Fibroblast of lung (primary cell): ENCODE measurements at regions not wholly inside any gene's neighbourhood (a gene's known extent, or its start where the extent isn't known, plus 50 kb on each side); places are given as distances from the start of the nearest gene placed in this dataset.
A peak's percentile ranks its signal among the peaks of the same experiment; 100 is the strongest.

Experiments used
- DNase-seq, 2 donors: peaks; one replicate each; pipeline versions ENCODE4 v3.0.0 to v3.0.0-alpha.2; 2010; ENCODE audit warnings: low read depth in 2 of 2
- H2AFZ ChIP-seq: 2 replicates; pipeline ENCODE4 v1.5.1; 2012; ENCODE audit warnings: low read length, control low read depth, inconsistent platforms
- H3K27ac ChIP-seq: 2 replicates; pipeline ENCODE4 v1.5.1; 2011; ENCODE audit warnings: low read length, control low read depth; ENCODE audit not compliant: insufficient read depth
- H3K27me3 ChIP-seq: 2 replicates; pipeline ENCODE4 v1.5.1; 2011; ENCODE audit warnings: mild to moderate bottlenecking, low read length; ENCODE audit not compliant: control insufficient read depth, insufficient read depth
- H3K36me3 ChIP-seq: 2 replicates; pipeline ENCODE4 v1.5.1; 2011; ENCODE audit warnings: low read length; ENCODE audit not compliant: control insufficient read depth, insufficient read depth
- H3K4me1 ChIP-seq: 2 replicates; pipeline ENCODE4 v1.5.1; 2011; ENCODE audit warnings: low read length; ENCODE audit not compliant: control insufficient read depth, insufficient read depth; ENCODE audit errors: extremely low read depth
- H3K4me2 ChIP-seq: 2 replicates; pipeline ENCODE4 v1.5.1; 2011; ENCODE audit warnings: low read length, control low read depth; ENCODE audit not compliant: insufficient read depth; ENCODE audit errors: extremely low read depth
- H3K4me3 ChIP-seq, 4 experiments: fragments of 200-600 bp in 1 of 4; sonication (generic) in 1 of 4; replicated peaks in 1 of 4; 2 replicates each; pipeline ENCODE4 v1.5.1; 2011 to 2016; ENCODE audit warnings: low read length in 4 of 4, low read depth in 3 of 4, mild to moderate bottlenecking in 3 of 4, control low read depth in 2 of 4, inconsistent platforms in 1 of 4, mixed read lengths in 1 of 4; ENCODE audit not compliant: insufficient read depth in 1 of 4; ENCODE audit errors: control extremely low read depth in 1 of 4
- H3K79me2 ChIP-seq: 2 replicates; pipeline ENCODE4 v1.5.1; 2012; ENCODE audit warnings: mild to moderate bottlenecking, low read length, inconsistent platforms; ENCODE audit not compliant: control insufficient read depth, insufficient read depth
- H3K9ac ChIP-seq: 2 replicates; pipeline ENCODE4 v1.5.1; 2011; ENCODE audit warnings: mild to moderate bottlenecking, low read length, control low read depth; ENCODE audit not compliant: insufficient read depth
- H3K9me3 ChIP-seq: 2 replicates; pipeline ENCODE4 v1.5.1; 2012; ENCODE audit warnings: low read depth, low read length; ENCODE audit not compliant: control insufficient read depth, insufficient read depth
- H4K20me1 ChIP-seq: 2 replicates; pipeline ENCODE4 v1.5.1; 2011; ENCODE audit warnings: low read length; ENCODE audit not compliant: control insufficient read depth, insufficient read depth; ENCODE audit errors: extremely low read depth
- CTCF ChIP-seq, 2 donors: IDR thresholded peaks in 1 of 2; conservative IDR thresholded peaks in 1 of 2; 1 replicate in 1 of 2; 2 replicates in 1 of 2; pipeline ENCODE4 v1.5.1; 2011 to 2012; ENCODE audit warnings: low read length in 2 of 2, control low read depth in 1 of 2, inconsistent platforms in 1 of 2, low read depth in 1 of 2, mild to moderate bottlenecking in 1 of 2
- EZH2 ChIP-seq: IDR thresholded peaks from 2 replicates; pipeline ENCODE4 v1.5.1; 2012; ENCODE audit warnings: low read length, control low read depth, mild to moderate bottlenecking; ENCODE audit errors: missing control alignments

GRCh38 chr12:88390811-88391210 is 189.5 kb downstream of the KITLG start:
- Histone ChIP-seq H3K4me2 (no peak overlapping the region), H3K27ac (no peak overlapping the region), H3K79me2 (peaks cover 8% of the 10 kb centered on the region), H3K36me3 (no peaks in the 10 kb centered on the region), H3K9ac (no peak overlapping the region), H3K4me1 (peaks cover 4% of the 10 kb centered on the region), H3K9me3 (no peaks in the 10 kb centered on the region), H3K4me3 (no peak overlapping the region), H4K20me1 (no peaks in the 10 kb centered on the region), H2AFZ (no peak overlapping the region), H3K27me3 (no peaks in the 10 kb centered on the region)
- TF ChIP-seq CTCF (conservative IDR thresholded peaks at IDR 0.05 in 1 of 2, IDR thresholded peaks at IDR 0.05 in 1 of 2; ENCODE audit: low read depth in 1 of 2, low read length in 2 of 2), result no peak
- TF ChIP-seq EZH2, result no peak
- no peak for DNase-seq

- Histone ChIP-seq H3K9ac (no peak overlapping the region), H3K36me3 (no peaks in the 10 kb centered on the region), H4K20me1 (no peaks in the 10 kb centered on the region), H3K79me2 (peaks cover 8% of the 10 kb centered on the region), H3K4me3 (no peak overlapping the region), H3K9me3 (no peaks in the 10 kb centered on the region), H3K27me3 (no peaks in the 10 kb centered on the region), H3K4me2 (peak overlapping the region; percentile 58), H2AFZ (no peak overlapping the region), H3K27ac (no peak overlapping the region), H3K4me1 (peaks cover 4% of the 10 kb centered on the region)
- DNase-seq, result peak; percentile 74 to 89
- TF ChIP-seq EZH2 (no peak), CTCF (conservative IDR thresholded peaks at IDR 0.05 in 1 of 2, IDR thresholded peaks at IDR 0.05 in 1 of 2; ENCODE audit: low read depth in 1 of 2, low read length in 2 of 2) (no peak)
Observed at GRCh38 chr12:88391556-88391955, 188.7 kb downstream of the KITLG start.

- Histone ChIP-seq H3K9me3 (no peaks in the 10 kb centered on the region), H3K9ac (no peak overlapping the region), H2AFZ (no peak overlapping the region), H3K4me1 (peaks cover 4% of the 10 kb centered on the region), H3K36me3 (no peaks in the 10 kb centered on the region), H3K4me3 (no peak overlapping the region), H3K4me2 (no peak overlapping the region), H3K27ac (no peak overlapping the region), H3K79me2 (peaks cover 8% of the 10 kb centered on the region), H4K20me1 (no peaks in the 10 kb centered on the region), H3K27me3 (no peaks in the 10 kb centered on the region)
- no peak for TF ChIP-seq EZH2
- peak; percentile 21 to 26 for TF ChIP-seq CTCF (conservative IDR thresholded peaks at IDR 0.05 in 1 of 2, IDR thresholded peaks at IDR 0.05 in 1 of 2; ENCODE audit: low read depth in 1 of 2, low read length in 2 of 2)
- peak in 1 of 2 donors; percentile 25 for DNase-seq
Observed at GRCh38 chr12:88393017-88393767, 187.1 kb downstream of the KITLG start.
